HFFc6 (cell line): ENCODE measurements at regions not wholly inside any gene's neighbourhood (a gene's known extent, or its start where the extent isn't known, plus 50 kb on each side); places are given as distances from the start of the nearest gene placed in this dataset.

Source experiments
- DNase-seq: peaks from one replicate; pipeline ENCODE4 v3.0.0-alpha.2; 2018
- H3K27ac Mint-ChIP-seq: 2 replicates; pipeline ENCODE4 v1.8.0; 2020; ENCODE audit warnings: mild to moderate bottlenecking, mixed read lengths
- H3K27me3 Mint-ChIP-seq: 2 replicates; pipeline ENCODE4 v1.8.0; 2021; ENCODE audit warnings: mild to moderate bottlenecking, moderate library complexity, mixed read lengths; ENCODE audit not compliant: insufficient read depth
- H3K36me3 Mint-ChIP-seq: 2 replicates; pipeline ENCODE4 v1.8.0; 2021; ENCODE audit warnings: low read depth, mixed read lengths
- H3K4me1 Mint-ChIP-seq: 2 replicates; pipeline ENCODE4 v1.8.0; 2020; ENCODE audit warnings: low read depth, mixed read lengths
- H3K4me3 Mint-ChIP-seq: 2 replicates; pipeline ENCODE4 v1.8.0; 2020; ENCODE audit warnings: mild to moderate bottlenecking, moderate library complexity, mixed read lengths
- H3K9me3 Mint-ChIP-seq: 2 replicates; pipeline ENCODE4 v1.8.0; 2020; ENCODE audit warnings: mild to moderate bottlenecking, mixed read lengths
- CTCF ChIP-seq: fragments of 200-600 bp; sonication (generic); IDR thresholded peaks from 2 replicates; pipeline ENCODE4 v1.5.0; 2021; ENCODE audit warnings: antibody characterized with exemption, mild to moderate bottlenecking

DNA sequence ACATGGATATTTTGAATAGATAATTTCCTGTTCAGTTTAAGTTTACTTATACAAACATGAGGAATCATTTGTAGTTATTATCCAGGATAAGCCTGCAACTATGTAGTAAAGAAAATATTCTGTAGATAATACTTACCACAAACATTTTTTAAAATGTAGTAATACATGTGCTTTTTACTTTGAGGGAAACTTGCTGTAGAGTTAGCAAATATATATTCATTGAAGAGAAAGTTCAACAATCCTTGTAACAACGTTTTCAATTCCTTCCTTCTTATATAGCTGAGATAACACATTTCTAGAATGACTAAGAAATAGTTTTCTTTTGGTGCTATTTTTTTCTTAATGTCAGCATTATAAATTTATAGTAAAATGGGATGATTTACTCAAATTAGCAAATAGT is 664.6 kb upstream of the ADAMTS5 start:
- no peaks in the 10 kb centered on the region for H3K27me3 Mint-ChIP-seq
- H3K4me3 Mint-ChIP-seq: no peak overlapping the region; the same call in 1 of the 2 replicates
- H3K27ac Mint-ChIP-seq: peak overlapping the region; percentile 47; the same call in 1 of the 2 replicates
- TF ChIP-seq CTCF: no peak
- DNase-seq: peak; percentile 55
- H3K36me3 Mint-ChIP-seq: peaks cover 4% of the 10 kb centered on the region; the same call in 1 of the 2 replicates
- H3K4me1 Mint-ChIP-seq: peaks cover 42% of the 10 kb centered on the region
- H3K9me3 Mint-ChIP-seq: no peaks in the 10 kb centered on the region; the same call in 1 of the 2 replicates

DNA sequence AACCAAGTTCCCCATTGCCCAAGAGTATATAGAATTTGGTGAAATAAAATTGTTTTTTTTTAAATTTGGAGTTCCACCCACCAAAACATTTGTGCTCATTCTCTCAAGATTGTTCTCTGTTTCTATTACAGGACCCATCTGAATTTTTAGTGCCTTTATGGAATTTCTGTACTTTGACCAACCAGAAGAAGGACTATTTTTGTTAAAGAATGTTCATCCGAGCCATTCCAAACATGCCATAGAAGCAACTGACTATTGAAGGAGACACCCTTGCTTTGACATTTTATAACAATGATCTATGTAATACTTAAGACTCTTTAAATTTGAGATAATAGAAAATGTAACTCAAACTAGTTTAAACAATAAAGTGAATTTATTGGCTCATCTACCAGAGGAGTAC is 655.7 kb upstream of the ADAMTS5 start:
- Mint-ChIP-seq H3K36me3 (no peaks in the 10 kb centered on the region; the same call in 1 of the 2 replicates), H3K4me3 (no peak overlapping the region), H3K27me3 (no peaks in the 10 kb centered on the region), H3K4me1 (peaks cover 10% of the 10 kb centered on the region), H3K9me3 (no peaks in the 10 kb centered on the region), H3K27ac (no peak overlapping the region)
- no peak for DNase-seq
- no peak for TF ChIP-seq CTCF

DNA sequence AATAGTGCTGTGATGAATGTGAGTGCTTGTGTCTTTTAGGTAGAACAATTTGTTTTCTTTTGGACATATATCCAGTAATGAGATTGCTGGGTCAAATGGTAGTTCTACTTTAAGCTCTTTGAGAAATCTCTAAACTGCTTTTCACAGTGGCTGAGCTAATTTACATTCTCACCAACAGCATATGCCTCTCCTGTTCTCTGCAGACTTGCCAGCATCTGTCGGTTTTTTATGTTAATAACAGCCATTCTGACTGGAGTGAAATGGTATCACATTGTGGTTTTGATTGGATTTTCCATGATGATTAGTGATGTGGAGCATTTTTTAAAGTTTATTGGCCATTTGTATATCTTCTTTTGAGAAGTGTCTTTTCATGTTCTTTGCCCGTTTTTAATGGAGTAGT is 647.3 kb upstream of the ADAMTS5 start:
- H3K4me3 Mint-ChIP-seq: no peak overlapping the region
- H3K27ac Mint-ChIP-seq: no peak overlapping the region
- H3K27me3 Mint-ChIP-seq: no peaks in the 10 kb centered on the region
- H3K4me1 Mint-ChIP-seq: no peaks in the 10 kb centered on the region
- no peaks in the 10 kb centered on the region; the same call in 1 of the 2 replicates for H3K9me3 Mint-ChIP-seq
- no peak for DNase-seq
- no peaks in the 10 kb centered on the region; the same call in 1 of the 2 replicates for H3K36me3 Mint-ChIP-seq
- no peak for TF ChIP-seq CTCF

DNA sequence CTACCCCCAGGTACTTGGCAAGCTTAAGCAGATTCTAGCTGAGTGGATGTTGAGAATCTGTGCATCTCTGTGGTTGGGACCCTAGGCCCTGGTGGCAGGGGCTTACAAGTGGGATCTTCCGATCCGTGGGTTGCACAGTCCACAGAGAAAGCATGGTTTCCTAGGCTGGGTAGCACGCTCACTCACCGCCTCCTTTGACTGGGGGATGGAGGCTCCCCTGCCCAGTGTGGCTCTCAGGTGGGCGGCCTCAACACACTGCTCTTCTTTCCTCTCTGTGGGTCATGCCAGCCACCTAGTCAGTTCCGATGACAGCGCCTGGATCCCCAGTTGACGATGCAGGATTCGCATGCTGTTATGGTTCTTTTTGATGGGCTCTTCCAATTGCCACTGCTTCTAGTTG is 639.5 kb upstream of the ADAMTS5 start:
- no peak for DNase-seq
- no peak overlapping the region for H3K27ac Mint-ChIP-seq
- no peak overlapping the region for H3K4me3 Mint-ChIP-seq
- no peaks in the 10 kb centered on the region for H3K9me3 Mint-ChIP-seq
- no peaks in the 10 kb centered on the region for H3K4me1 Mint-ChIP-seq
- TF ChIP-seq CTCF: no peak
- H3K36me3 Mint-ChIP-seq: no peaks in the 10 kb centered on the region
- no peaks in the 10 kb centered on the region; the same call in none of the 2 replicates for H3K27me3 Mint-ChIP-seq

GRCh38 chr21:27596196-27596595 is 629.3 kb upstream of the ADAMTS5 start:
- no peak for TF ChIP-seq CTCF
- Mint-ChIP-seq H3K36me3 (no peaks in the 10 kb centered on the region), H3K27ac (no peak overlapping the region), H3K9me3 (no peaks in the 10 kb centered on the region), H3K27me3 (no peaks in the 10 kb centered on the region), H3K4me1 (peaks cover 5% of the 10 kb centered on the region; the same call in 1 of the 2 replicates), H3K4me3 (no peak overlapping the region)
- no peak for DNase-seq

GRCh38 chr21:27595716-27596115 is 628.8 kb upstream of the ADAMTS5 start:
- Mint-ChIP-seq H3K27me3 (no peaks in the 10 kb centered on the region), H3K9me3 (no peaks in the 10 kb centered on the region), H3K4me3 (no peak overlapping the region), H3K4me1 (peaks cover 8% of the 10 kb centered on the region; the same call in 1 of the 2 replicates), H3K27ac (no peak overlapping the region), H3K36me3 (no peaks in the 10 kb centered on the region)
- TF ChIP-seq CTCF: no peak
- DNase-seq: no peak
